MM.1S (cell line): ENCODE measurements at regions not wholly inside any gene's neighbourhood (a gene's known extent, or its start where the extent isn't known, plus 50 kb on each side); places are given as distances from the start of the nearest gene placed in this dataset.

ENCODE experiments used
- CTCF ChIP-seq: fragments of 300-600 bp; sonication (generic); IDR thresholded peaks from 2 replicates; pipeline ENCODE4 v1.5.1; 2016; ENCODE audit warnings: antibody characterized with exemption, low read length, mixed read lengths
- EZH2 ChIP-seq: fragments of 300-600 bp; sonication (generic); optimal IDR thresholded peaks from 2 replicates; pipeline ENCODE3; 2017; ENCODE audit warnings: low read depth, mild to moderate bottlenecking, antibody characterized with exemption, low read length, mixed read lengths

DNA sequence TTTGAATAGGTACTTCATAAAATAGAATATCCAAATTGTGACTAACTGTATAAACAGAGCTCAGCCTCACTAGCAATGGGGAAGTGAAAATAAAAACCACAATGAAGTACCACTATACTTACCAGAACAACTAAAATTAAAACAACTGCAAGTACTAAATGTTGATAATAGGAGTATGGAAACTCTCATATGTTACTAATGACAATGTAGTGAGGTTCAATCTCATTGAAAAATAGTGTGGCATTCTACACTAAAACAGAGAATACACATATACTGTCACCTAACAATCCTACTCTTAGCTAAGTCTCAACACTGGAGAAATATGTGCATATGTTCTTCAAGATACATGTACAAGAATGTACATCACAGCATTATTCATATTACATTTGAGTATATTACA, 132.0 kb upstream of the CARMIL1 start:
- TF ChIP-seq CTCF (no peak), EZH2 (no peak)
